H9 (cell line): ENCODE measurements at regions not wholly inside any gene's neighbourhood (a gene's known extent, or its start where the extent isn't known, plus 50 kb on each side); places are given as distances from the start of the nearest gene placed in this dataset.

ENCODE experiments used
- DNase-seq: peaks from one replicate; pipeline ENCODE4 v3.0.0-alpha.2; 2017
- H2AFZ ChIP-seq: one replicate; pipeline ENCODE4 v1.6.1; 2013; ENCODE audit warnings: mild to moderate bottlenecking, low read length, control low read depth, moderate library complexity
- H2AK5ac ChIP-seq: 2 replicates; pipeline ENCODE4 v1.6.1; 2013; ENCODE audit warnings: low read length, control low read depth, mixed read lengths; ENCODE audit not compliant: insufficient read length
- H2BK120ac ChIP-seq: one replicate; pipeline ENCODE4 v1.6.1; 2013; ENCODE audit warnings: low read depth, mild to moderate bottlenecking, low read length, control low read depth, inconsistent platforms; ENCODE audit not compliant: poor library complexity, severe bottlenecking
- H2BK12ac ChIP-seq: 2 replicates; pipeline ENCODE4 v1.6.1; 2013; ENCODE audit warnings: low read length, control low read depth, mixed read lengths, low read depth; ENCODE audit not compliant: insufficient read length
- H2BK15ac ChIP-seq: 2 replicates; pipeline ENCODE4 v1.6.1; 2013; ENCODE audit warnings: low read depth, low read length, control low read depth
- H2BK20ac ChIP-seq: one replicate; pipeline ENCODE4 v1.6.1; 2013; ENCODE audit warnings: low read depth, mild to moderate bottlenecking, low read length, control low read depth, inconsistent platforms; ENCODE audit not compliant: poor library complexity, severe bottlenecking
- H2BK5ac ChIP-seq: 2 replicates; pipeline ENCODE4 v1.6.1; 2013; ENCODE audit warnings: low read length, control low read depth, mixed read lengths; ENCODE audit not compliant: insufficient read length
- H3K14ac ChIP-seq: 2 replicates; pipeline ENCODE4 v1.6.1; 2013; ENCODE audit warnings: low read length, control low read depth; ENCODE audit not compliant: insufficient read depth
- H3K18ac ChIP-seq: 2 replicates; pipeline ENCODE4 v1.6.1; 2013; ENCODE audit warnings: low read depth, mild to moderate bottlenecking, mixed read lengths, low read length, control low read depth; ENCODE audit not compliant: insufficient read length
- H3K23ac ChIP-seq: 2 replicates; pipeline ENCODE4 v1.6.1; 2013; ENCODE audit warnings: low read length, control low read depth, mixed read lengths, low read depth; ENCODE audit not compliant: insufficient read length
- H3K23me2 ChIP-seq: 2 replicates; pipeline ENCODE4 v1.6.1; 2013; ENCODE audit warnings: low read depth, mild to moderate bottlenecking, mixed read lengths, low read length, control low read depth; ENCODE audit not compliant: insufficient read length, poor library complexity, severe bottlenecking
- H3K27ac ChIP-seq: 2 replicates; pipeline ENCODE4 v1.5.1; 2013; ENCODE audit warnings: low read length, control low read depth, mixed read lengths, low read depth; ENCODE audit not compliant: insufficient read length
- H3K27me3 ChIP-seq: 2 replicates; pipeline ENCODE4 v1.6.1; 2013; ENCODE audit warnings: low read length, control low read depth, inconsistent platforms; ENCODE audit not compliant: insufficient read depth
- H3K4ac ChIP-seq: 2 replicates; pipeline ENCODE4 v1.6.1; 2013; ENCODE audit warnings: low read depth, mild to moderate bottlenecking, control low read depth, inconsistent platforms, low read length, moderate library complexity
- H3K4me1 ChIP-seq: 2 replicates; pipeline ENCODE4 v1.6.1; 2013; ENCODE audit warnings: low read length, control low read depth, inconsistent platforms; ENCODE audit not compliant: insufficient read depth
- H3K4me2 ChIP-seq: 2 replicates; pipeline ENCODE4 v1.6.1; 2013; ENCODE audit warnings: low read length, control low read depth, mixed read lengths; ENCODE audit not compliant: insufficient read length, insufficient read depth
- H3K56ac ChIP-seq: 2 replicates; pipeline ENCODE4 v1.6.1; 2013; ENCODE audit warnings: low read depth, mild to moderate bottlenecking, mixed read lengths, low read length, control low read depth; ENCODE audit not compliant: insufficient read length
- H3K79me1 ChIP-seq: 2 replicates; pipeline ENCODE4 v1.6.1; 2013; ENCODE audit warnings: low read depth, mild to moderate bottlenecking, moderate library complexity, low read length, control low read depth, inconsistent platforms; ENCODE audit not compliant: insufficient read depth, poor library complexity, severe bottlenecking
- H3K79me2 ChIP-seq: 2 replicates; pipeline ENCODE4 v1.6.1; 2013; ENCODE audit warnings: low read length, control low read depth, inconsistent platforms; ENCODE audit not compliant: insufficient read depth
- H3K9ac ChIP-seq: 2 replicates; pipeline ENCODE4 v1.6.1; 2013; ENCODE audit warnings: low read length, control low read depth, mixed read lengths; ENCODE audit not compliant: insufficient read length; ENCODE audit errors: extremely low read depth
- H3K9me3 ChIP-seq: one replicate; pipeline ENCODE4 v1.6.1; 2013; ENCODE audit warnings: low read depth, low read length, inconsistent platforms; ENCODE audit not compliant: control insufficient read depth
- H3T11ph ChIP-seq: one replicate; pipeline ENCODE4 v1.6.1; 2013; ENCODE audit warnings: mild to moderate bottlenecking, low read length, control low read depth, inconsistent platforms
- H4K20me1 ChIP-seq: one replicate; pipeline ENCODE4 v1.6.1; 2013; ENCODE audit not compliant: control insufficient read depth, insufficient read length, insufficient read depth
- H4K5ac ChIP-seq: 2 replicates; pipeline ENCODE4 v1.6.1; 2013; ENCODE audit warnings: low read depth, mild to moderate bottlenecking, mixed read lengths, low read length, control low read depth; ENCODE audit not compliant: insufficient read length
- H4K8ac ChIP-seq: replicated peaks from 2 replicates; pipeline ENCODE4 v1.6.1; 2013; ENCODE audit warnings: low read length, control low read depth, mixed read lengths, low read depth; ENCODE audit not compliant: insufficient read length
- H4K91ac ChIP-seq: 2 replicates; pipeline ENCODE4 v1.6.1; 2013; ENCODE audit warnings: low read depth, mild to moderate bottlenecking, moderate library complexity, mixed read lengths, low read length, control low read depth; ENCODE audit not compliant: insufficient read length
- H3K27ac Mint-ChIP-seq, 3 experiments: 2 replicates in 2 of 3; 3 replicates in 1 of 3; pipeline ENCODE4 v1.8.0; 2020 to 2021; ENCODE audit warnings: mixed read lengths in 3 of 3, mild to moderate bottlenecking in 1 of 3, moderate library complexity in 1 of 3
- H3K27me3 Mint-ChIP-seq: 2 replicates; pipeline ENCODE4 v1.8.0; 2021; ENCODE audit warnings: low read depth, mild to moderate bottlenecking, moderate library complexity, mixed read lengths
- H3K36me3 Mint-ChIP-seq, 3 experiments: 2 replicates in 2 of 3; 3 replicates in 1 of 3; pipeline ENCODE4 v1.8.0; 2020 to 2021; ENCODE audit warnings: low read depth in 3 of 3, mixed read lengths in 3 of 3; ENCODE audit not compliant: insufficient read depth in 1 of 3
- H3K4me1 Mint-ChIP-seq, 2 experiments: 2 replicates each; pipeline ENCODE4 v1.8.0; 2020; ENCODE audit warnings: mixed read lengths in 2 of 2
- H3K4me3 Mint-ChIP-seq, 2 experiments: 2 replicates in 1 of 2; 3 replicates in 1 of 2; pipeline ENCODE4 v1.8.0; 2020 to 2021; ENCODE audit warnings: mild to moderate bottlenecking in 2 of 2, mixed read lengths in 2 of 2, moderate library complexity in 1 of 2
- H3K9me3 Mint-ChIP-seq, 2 experiments: 2 replicates in 1 of 2; 3 replicates in 1 of 2; pipeline ENCODE4 v1.8.0; 2020; ENCODE audit warnings: mild to moderate bottlenecking in 2 of 2, mixed read lengths in 2 of 2, moderate library complexity in 1 of 2
- WGBS: extraction: QIAGEN DNeasy Blood & Tissue Kit; methylation state at CpG from one replicate; pipeline ENCODE4 v1.1.7; 2013; ENCODE audit warnings: missing lambda C conversion rate, low lambda C conversion rate, mixed read lengths; ENCODE audit not compliant: insufficient read length; ENCODE audit errors: extremely low coverage; 5-methylcytosine and 5-hydroxymethylcytosine counted together
- TF ChIP-seq, protein P1 (sequence below): fragments of 200-600 bp; sonication (generic); conservative IDR thresholded peaks from 3 replicates; pipeline ENCODE4 v1.8.0; 2021; ENCODE audit warnings: antibody characterized with exemption, mild to moderate bottlenecking

DNA sequence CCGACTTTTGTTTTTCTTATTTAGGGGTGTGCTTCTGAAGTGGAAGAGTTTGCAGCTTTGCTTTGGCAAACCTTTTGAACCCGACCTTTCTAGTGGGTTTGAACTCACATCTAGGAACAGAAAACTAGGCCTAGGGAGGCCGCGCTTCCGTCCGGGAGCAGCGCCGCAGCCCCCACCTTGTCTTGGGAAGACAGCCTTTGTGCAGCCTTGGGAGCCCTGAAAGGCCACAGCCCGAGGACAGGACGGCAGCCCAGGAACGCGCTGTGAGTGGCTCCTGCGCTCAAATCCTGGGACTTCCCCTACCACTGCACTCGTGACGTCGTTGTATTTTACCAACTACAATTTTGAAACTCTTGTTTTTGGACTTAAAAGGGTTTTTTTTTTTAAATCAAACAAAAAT, 53.7 kb upstream of the ZNF267 start:
- Histone ChIP-seq H4K91ac (no peak overlapping the region), H3K23me2 (no peaks in the 10 kb centered on the region), H3K4me2 (no peak overlapping the region), H3K4ac (no peak overlapping the region), H3T11ph (no peak overlapping the region), H2AFZ (no peak overlapping the region), H3K9me3 (peaks cover 73% of the 10 kb centered on the region), H3K27me3 (no peaks in the 10 kb centered on the region), H4K5ac (no peak overlapping the region), H3K79me1 (no peaks in the 10 kb centered on the region), H2BK12ac (no peak overlapping the region), H4K8ac (no peak overlapping the region), H4K20me1 (no peaks in the 10 kb centered on the region), H2BK120ac (no peak overlapping the region), H3K79me2 (no peaks in the 10 kb centered on the region), H3K14ac (no peak overlapping the region), H2BK15ac (no peak overlapping the region), H3K18ac (no peak overlapping the region), H3K56ac (no peak overlapping the region), H3K4me1 (no peaks in the 10 kb centered on the region), H3K27ac (no peak overlapping the region), H2BK20ac (no peak overlapping the region), H3K23ac (no peak overlapping the region), H3K9ac (no peak overlapping the region), H2AK5ac (no peak overlapping the region), H2BK5ac (no peak overlapping the region)
- TF ChIP-seq, protein P1, sequence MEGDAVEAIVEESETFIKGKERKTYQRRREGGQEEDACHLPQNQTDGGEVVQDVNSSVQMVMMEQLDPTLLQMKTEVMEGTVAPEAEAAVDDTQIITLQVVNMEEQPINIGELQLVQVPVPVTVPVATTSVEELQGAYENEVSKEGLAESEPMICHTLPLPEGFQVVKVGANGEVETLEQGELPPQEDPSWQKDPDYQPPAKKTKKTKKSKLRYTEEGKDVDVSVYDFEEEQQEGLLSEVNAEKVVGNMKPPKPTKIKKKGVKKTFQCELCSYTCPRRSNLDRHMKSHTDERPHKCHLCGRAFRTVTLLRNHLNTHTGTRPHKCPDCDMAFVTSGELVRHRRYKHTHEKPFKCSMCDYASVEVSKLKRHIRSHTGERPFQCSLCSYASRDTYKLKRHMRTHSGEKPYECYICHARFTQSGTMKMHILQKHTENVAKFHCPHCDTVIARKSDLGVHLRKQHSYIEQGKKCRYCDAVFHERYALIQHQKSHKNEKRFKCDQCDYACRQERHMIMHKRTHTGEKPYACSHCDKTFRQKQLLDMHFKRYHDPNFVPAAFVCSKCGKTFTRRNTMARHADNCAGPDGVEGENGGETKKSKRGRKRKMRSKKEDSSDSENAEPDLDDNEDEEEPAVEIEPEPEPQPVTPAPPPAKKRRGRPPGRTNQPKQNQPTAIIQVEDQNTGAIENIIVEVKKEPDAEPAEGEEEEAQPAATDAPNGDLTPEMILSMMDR: no peak
- H3K4me3 Mint-ChIP-seq: no peak overlapping the region
- no peaks in the 10 kb centered on the region for H3K4me1 Mint-ChIP-seq
- no peak overlapping the region for H3K27ac Mint-ChIP-seq
- H3K9me3 Mint-ChIP-seq: peaks cover 66% of the 10 kb centered on the region in 2 experiments
- peaks cover 4 to 25% (median 10%) of the 10 kb centered on the region in 3 experiments; a peak in 5 of 7 replicates for H3K36me3 Mint-ChIP-seq
- no peak for DNase-seq
- no peaks in the 10 kb centered on the region; the same call in 1 of the 2 replicates for H3K27me3 Mint-ChIP-seq
- WGBS: no CpG with 5 or more reads among the region's 16 CpGs
